Prostate gland (tissue), 2 donors: ENCODE measurements at regions not wholly inside any gene's neighbourhood (a gene's known extent, or its start where the extent isn't known, plus 50 kb on each side); places are given as distances from the start of the nearest gene placed in this dataset.
A peak's percentile ranks its signal among the peaks of the same experiment; 100 is the strongest.

Source experiments
- DNase-seq: peaks from one replicate; pipeline ENCODE4 v3.0.0-alpha.2; 2019; ENCODE audit warnings: low spot score
- H3K27ac ChIP-seq, 2 donors: fragments of 200-600 bp; sonication (generic); 2 replicates each; pipeline ENCODE4 v1.5.1; 2017 to 2019
- H3K27me3 ChIP-seq: fragments of 200-600 bp; sonication (generic); replicated peaks from 2 replicates; pipeline ENCODE4 v1.5.1; 2019; ENCODE audit not compliant: insufficient read depth
- H3K36me3 ChIP-seq, 2 donors: fragments of 200-600 bp; sonication (generic); 1 replicate in 1 of 2; 2 replicates in 1 of 2; pipeline versions ENCODE4 v1.5.1 to v1.8.1; 2017 to 2019
- H3K4me1 ChIP-seq: fragments of 200-600 bp; sonication (generic); replicated peaks from 2 replicates; pipeline ENCODE4 v1.5.1; 2019
- H3K4me3 ChIP-seq, 2 donors: fragments of 200-600 bp; sonication (generic); 2 replicates each; pipeline ENCODE4 v1.5.1; 2017 to 2019
- H3K9me3 ChIP-seq: fragments of 200-600 bp; sonication (generic); 2 replicates; pipeline ENCODE4 v1.5.1; 2017
- POLR2A ChIP-seq: fragments of 450-650 bp; IDR thresholded peaks from one replicate; pipeline ENCODE4 v1.6.1; 2016; ENCODE audit warnings: antibody characterized with exemption, mild to moderate bottlenecking
- POLR2AphosphoS5 ChIP-seq: sonication (generic); formaldehyde crosslinking; IDR thresholded peaks from one replicate; pipeline ENCODE4 v1.6.1; 2017; ENCODE audit warnings: antibody characterized with exemption
- WGBS: methylation state at CpG from one replicate; pipeline ENCODE4 v1.1.5; 2018; 5-methylcytosine and 5-hydroxymethylcytosine counted together
- intact Hi-C: fragments of 100-400 bp; cut with DNase I; formaldehyde crosslinking; loops from one replicate; pipeline ENCODE4 v1.14.2; 2022
- TF ChIP-seq, protein P1 (sequence below), 4 experiments: fragments of 200-600 bp in 2 of 4; fragments of 450-650 bp in 2 of 4; sonication (generic) in 2 of 4; IDR thresholded peaks; 1 replicate in 3 of 4; 2 replicates in 1 of 4; pipeline ENCODE4 v1.5.1; 2016 to 2019; ENCODE audit warnings: antibody characterized with exemption in 4 of 4, mild to moderate bottlenecking in 2 of 4, moderate library complexity in 2 of 4

DNA sequence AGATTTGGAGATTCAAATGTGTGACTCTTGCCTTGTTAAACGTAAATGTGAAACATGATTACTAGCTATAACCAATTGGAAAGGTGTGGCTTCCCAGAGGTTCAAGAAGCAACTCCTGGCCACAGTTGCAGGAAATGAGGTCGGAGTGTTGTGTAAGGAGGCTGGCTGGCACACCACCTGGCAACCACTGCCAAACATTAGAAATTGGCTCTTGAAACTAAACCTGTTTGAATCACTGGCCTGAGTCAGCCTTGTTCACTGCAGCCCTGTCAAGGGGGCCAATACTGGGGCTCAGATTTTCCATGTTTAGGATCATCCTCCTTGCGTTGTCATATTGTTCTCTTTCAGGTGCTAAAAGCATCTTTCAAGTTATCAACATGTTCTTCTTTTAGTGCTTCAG lies 206.3 kb downstream of the ARL6IP6 start:
- no peaks in the 10 kb centered on the region for H3K9me3 ChIP-seq
- no peaks in the 10 kb centered on the region for H3K36me3 ChIP-seq
- no peaks in the 10 kb centered on the region for H3K27me3 ChIP-seq
- no peak for TF ChIP-seq POLR2A
- peak; percentile 60 for TF ChIP-seq POLR2AphosphoS5
- TF ChIP-seq, protein P1, sequence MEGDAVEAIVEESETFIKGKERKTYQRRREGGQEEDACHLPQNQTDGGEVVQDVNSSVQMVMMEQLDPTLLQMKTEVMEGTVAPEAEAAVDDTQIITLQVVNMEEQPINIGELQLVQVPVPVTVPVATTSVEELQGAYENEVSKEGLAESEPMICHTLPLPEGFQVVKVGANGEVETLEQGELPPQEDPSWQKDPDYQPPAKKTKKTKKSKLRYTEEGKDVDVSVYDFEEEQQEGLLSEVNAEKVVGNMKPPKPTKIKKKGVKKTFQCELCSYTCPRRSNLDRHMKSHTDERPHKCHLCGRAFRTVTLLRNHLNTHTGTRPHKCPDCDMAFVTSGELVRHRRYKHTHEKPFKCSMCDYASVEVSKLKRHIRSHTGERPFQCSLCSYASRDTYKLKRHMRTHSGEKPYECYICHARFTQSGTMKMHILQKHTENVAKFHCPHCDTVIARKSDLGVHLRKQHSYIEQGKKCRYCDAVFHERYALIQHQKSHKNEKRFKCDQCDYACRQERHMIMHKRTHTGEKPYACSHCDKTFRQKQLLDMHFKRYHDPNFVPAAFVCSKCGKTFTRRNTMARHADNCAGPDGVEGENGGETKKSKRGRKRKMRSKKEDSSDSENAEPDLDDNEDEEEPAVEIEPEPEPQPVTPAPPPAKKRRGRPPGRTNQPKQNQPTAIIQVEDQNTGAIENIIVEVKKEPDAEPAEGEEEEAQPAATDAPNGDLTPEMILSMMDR (IDR thresholded peaks at IDR 0.05): no peak
- DNase-seq: peak; percentile 75
- no peak overlapping the region for H3K4me3 ChIP-seq
- intact Hi-C loops: loop anchor here (5.0 kb wide), 1 partner anchor 553 kb away; the partner anchor contains the start of gene RPRM
- 38% methylated on average over 3 of the region's 3 CpGs for WGBS
- H3K4me1 ChIP-seq: no peaks in the 10 kb centered on the region
- H3K27ac ChIP-seq: no peak overlapping the region

DNA sequence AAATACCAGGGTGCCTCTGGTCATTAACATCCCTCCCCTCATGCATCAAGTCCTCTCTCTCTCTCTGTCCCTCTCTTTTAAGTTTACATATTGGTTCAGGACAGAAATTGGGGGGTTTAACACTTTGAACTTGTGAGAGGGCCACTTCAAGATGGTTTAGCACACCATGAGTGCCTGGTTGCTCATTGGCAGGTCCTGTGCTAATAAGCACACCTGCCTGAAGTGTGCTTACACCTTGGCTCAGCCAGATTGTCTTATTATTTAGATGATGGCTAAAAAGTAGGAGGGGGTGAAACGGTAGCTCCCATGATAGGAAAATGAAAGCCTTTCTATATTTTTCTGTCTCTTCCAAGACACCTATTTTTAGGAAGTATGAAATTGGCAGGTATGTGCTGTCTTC lies 205.8 kb downstream of the ARL6IP6 start:
- intact Hi-C loops: no loop called here
- TF ChIP-seq, protein P1 (IDR thresholded peaks at IDR 0.05): no peak
- H3K4me3 ChIP-seq: no peak overlapping the region
- no peak overlapping the region for H3K27ac ChIP-seq
- H3K36me3 ChIP-seq: no peaks in the 10 kb centered on the region
- no peaks in the 10 kb centered on the region for H3K4me1 ChIP-seq
- no peaks in the 10 kb centered on the region for H3K27me3 ChIP-seq
- no peak for DNase-seq
- 47% methylated on average over 1 of the region's 1 CpG for WGBS
- no peaks in the 10 kb centered on the region for H3K9me3 ChIP-seq

DNA sequence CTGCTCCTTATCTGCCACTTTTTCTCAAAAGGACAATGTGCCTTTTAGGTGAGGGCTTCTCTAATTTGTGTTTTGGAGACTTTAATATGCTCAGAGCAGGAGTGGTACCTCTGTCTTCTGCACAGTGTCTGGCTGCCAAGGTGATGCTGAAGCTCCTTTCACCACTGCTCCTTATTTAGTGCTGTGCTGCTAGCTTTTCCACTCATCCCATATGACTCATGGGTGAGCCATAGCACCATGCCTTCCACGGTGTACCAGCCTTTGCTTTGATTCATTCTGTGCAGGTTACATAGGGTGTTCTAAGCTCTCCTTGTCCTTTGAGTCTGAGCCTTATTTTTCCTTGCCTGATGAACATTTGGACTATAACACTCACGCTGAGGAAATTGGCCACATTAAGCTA lies 202.4 kb downstream of the ARL6IP6 start:
- 27% methylated on average over 2 of the region's 2 CpGs for WGBS
- Histone ChIP-seq H3K9me3 (no peaks in the 10 kb centered on the region), H3K27me3 (no peaks in the 10 kb centered on the region), H3K4me3 (no peak overlapping the region), H3K27ac (no peak overlapping the region), H3K4me1 (no peaks in the 10 kb centered on the region), H3K36me3 (no peaks in the 10 kb centered on the region)
- intact Hi-C loops: no loop called here
- DNase-seq: no peak
- TF ChIP-seq, protein P1 (IDR thresholded peaks at IDR 0.05): no peak
- peak; percentile 19 for TF ChIP-seq POLR2AphosphoS5

DNA sequence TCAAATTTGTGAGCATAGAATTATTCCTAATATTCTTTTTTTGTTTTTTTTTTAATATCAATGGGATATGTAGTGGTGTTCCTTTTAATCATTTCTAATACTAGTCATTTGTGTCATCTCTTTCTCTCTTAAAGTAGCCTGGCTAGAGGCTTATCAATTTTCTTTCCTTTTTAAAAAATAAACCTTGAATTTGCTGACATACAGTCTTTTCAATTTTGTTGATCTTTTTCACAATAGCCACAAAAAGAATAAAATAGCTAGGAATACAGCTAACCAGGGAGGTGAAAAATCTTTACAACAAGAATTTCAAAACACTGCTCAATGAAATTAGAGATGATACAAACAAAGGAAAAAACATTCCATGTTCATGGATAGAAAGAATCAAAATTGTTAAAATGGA lies 192.6 kb downstream of the ARL6IP6 start:
- TF ChIP-seq, protein P1 (IDR thresholded peaks at IDR 0.05): no peak
- TF ChIP-seq POLR2AphosphoS5: no peak
- TF ChIP-seq POLR2A: no peak
- H3K9me3 ChIP-seq: no peaks in the 10 kb centered on the region
- no peak overlapping the region for H3K4me3 ChIP-seq
- no peaks in the 10 kb centered on the region for H3K36me3 ChIP-seq
- no peak for DNase-seq
- H3K27ac ChIP-seq: no peak overlapping the region
- H3K4me1 ChIP-seq: no peaks in the 10 kb centered on the region
- H3K27me3 ChIP-seq: no peaks in the 10 kb centered on the region
- intact Hi-C loops: no loop called here

DNA sequence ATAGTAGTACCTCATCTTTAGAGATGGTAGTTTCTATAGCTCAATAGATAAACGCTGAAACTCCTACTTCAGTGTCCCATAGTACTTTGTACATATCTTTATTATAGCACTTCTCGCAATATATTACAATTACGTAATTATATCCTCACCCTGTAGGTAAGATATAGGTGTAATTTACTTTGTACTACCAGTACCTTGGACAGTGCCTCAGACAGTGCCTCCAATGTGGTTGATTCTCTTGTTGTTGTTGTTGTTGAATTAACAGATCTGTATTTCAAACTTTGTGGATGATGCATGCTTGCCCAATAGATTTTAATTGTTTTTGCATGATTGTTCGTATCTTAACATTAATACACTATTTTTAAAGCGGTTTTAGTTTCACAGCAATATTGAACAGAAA lies 188.6 kb downstream of the ARL6IP6 start:
- no peak overlapping the region for H3K27ac ChIP-seq
- DNase-seq: no peak
- intact Hi-C loops: no loop called here
- no peaks in the 10 kb centered on the region for H3K9me3 ChIP-seq
- no peaks in the 10 kb centered on the region for H3K27me3 ChIP-seq
- 75% methylated on average over 5 of the region's 5 CpGs for WGBS
- no peak overlapping the region for H3K4me3 ChIP-seq
- TF ChIP-seq, protein P1 (IDR thresholded peaks at IDR 0.05): no peak
- TF ChIP-seq POLR2AphosphoS5 (no peak), POLR2A (no peak)
- H3K36me3 ChIP-seq: no peaks in the 10 kb centered on the region
- no peaks in the 10 kb centered on the region for H3K4me1 ChIP-seq
